Cardiac muscle cell (in vitro differentiated cells and primary cell): ENCODE measurements at regions not wholly inside any gene's neighbourhood (a gene's known extent, or its start where the extent isn't known, plus 50 kb on each side); places are given as distances from the start of the nearest gene placed in this dataset.

Experiments used
- DNase-seq, 2 donors: peaks; one replicate each; pipeline versions ENCODE4 v3.0.0 to v3.0.0-alpha.2; 2010 to 2017; ENCODE audit warnings: low read depth in 1 of 2, low spot score in 1 of 2
- H3K27ac ChIP-seq: fragments of 200-600 bp; sonication (generic); 2 replicates; pipeline ENCODE4 v1.5.1; 2016
- H3K27me3 ChIP-seq: fragments of 200-600 bp; sonication (generic); 2 replicates; pipeline ENCODE4 v1.6.0; 2016; ENCODE audit warnings: control low read depth
- H3K36me3 ChIP-seq: fragments of 200-600 bp; sonication (generic); 2 replicates; pipeline ENCODE4 v1.5.1; 2016; ENCODE audit warnings: control low read depth
- H3K4me1 ChIP-seq: fragments of 200-600 bp; sonication (generic); 2 replicates; pipeline ENCODE4 v1.8.1; 2017; ENCODE audit warnings: low read depth, mild to moderate bottlenecking, mixed run types
- H3K4me3 ChIP-seq: fragments of 200-600 bp; sonication (generic); 2 replicates; pipeline ENCODE4 v1.5.1; 2016; ENCODE audit warnings: mild to moderate bottlenecking
- H3K9me3 ChIP-seq: fragments of 200-600 bp; sonication (generic); 2 replicates; pipeline ENCODE4 v1.5.1; 2017; ENCODE audit warnings: low read depth, mild to moderate bottlenecking, control low read depth
- TF ChIP-seq, protein P1 (sequence below): IDR thresholded peaks from 2 replicates; pipeline ENCODE4 v1.5.1; 2012; ENCODE audit warnings: low read depth, mild to moderate bottlenecking, low read length

DNA sequence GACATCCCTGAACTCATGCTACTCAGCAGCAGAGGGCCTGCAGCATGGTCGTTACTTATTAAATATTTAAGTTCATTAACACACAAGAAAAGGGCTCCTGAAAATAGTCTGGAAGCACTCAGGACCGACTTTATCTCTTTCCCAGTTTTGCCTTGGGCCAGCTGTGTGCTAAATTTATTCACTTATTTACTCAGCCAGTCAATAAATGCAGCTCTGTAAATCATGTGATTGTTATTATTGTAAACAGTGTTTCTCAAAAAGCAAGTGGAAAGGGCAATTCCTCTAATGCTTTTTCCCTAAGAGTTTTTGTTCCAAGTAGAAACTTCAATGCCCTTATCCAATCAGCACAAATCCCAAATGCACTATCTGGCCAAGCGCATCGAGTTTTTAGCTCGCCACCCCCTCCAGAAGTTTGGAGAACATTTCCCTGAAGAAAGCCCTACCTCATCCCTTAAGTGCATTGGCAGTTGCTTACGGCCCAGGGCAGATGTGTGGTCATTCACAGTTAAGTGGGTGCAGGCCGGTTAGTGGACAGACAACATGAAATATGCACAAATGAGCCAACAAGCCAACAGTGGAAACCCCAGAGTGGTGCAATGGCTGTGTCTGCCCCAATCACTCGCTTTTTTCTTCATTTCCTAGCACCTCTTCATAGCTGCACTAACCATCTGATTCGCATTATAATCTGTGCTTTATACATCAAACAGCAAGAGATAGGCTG is 125.8 kb downstream of the SMIM20 start:
- TF ChIP-seq, protein P1, sequence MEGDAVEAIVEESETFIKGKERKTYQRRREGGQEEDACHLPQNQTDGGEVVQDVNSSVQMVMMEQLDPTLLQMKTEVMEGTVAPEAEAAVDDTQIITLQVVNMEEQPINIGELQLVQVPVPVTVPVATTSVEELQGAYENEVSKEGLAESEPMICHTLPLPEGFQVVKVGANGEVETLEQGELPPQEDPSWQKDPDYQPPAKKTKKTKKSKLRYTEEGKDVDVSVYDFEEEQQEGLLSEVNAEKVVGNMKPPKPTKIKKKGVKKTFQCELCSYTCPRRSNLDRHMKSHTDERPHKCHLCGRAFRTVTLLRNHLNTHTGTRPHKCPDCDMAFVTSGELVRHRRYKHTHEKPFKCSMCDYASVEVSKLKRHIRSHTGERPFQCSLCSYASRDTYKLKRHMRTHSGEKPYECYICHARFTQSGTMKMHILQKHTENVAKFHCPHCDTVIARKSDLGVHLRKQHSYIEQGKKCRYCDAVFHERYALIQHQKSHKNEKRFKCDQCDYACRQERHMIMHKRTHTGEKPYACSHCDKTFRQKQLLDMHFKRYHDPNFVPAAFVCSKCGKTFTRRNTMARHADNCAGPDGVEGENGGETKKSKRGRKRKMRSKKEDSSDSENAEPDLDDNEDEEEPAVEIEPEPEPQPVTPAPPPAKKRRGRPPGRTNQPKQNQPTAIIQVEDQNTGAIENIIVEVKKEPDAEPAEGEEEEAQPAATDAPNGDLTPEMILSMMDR, result no peak
- no peaks in the 10 kb centered on the region for H3K27me3 ChIP-seq
- H3K27ac ChIP-seq, result no peak overlapping the region
- H3K4me1 ChIP-seq, result no peaks in the 10 kb centered on the region
- H3K36me3 ChIP-seq, result no peaks in the 10 kb centered on the region
- DNase-seq, result no peak
- H3K4me3 ChIP-seq, result no peak overlapping the region
- no peaks in the 10 kb centered on the region for H3K9me3 ChIP-seq

DNA sequence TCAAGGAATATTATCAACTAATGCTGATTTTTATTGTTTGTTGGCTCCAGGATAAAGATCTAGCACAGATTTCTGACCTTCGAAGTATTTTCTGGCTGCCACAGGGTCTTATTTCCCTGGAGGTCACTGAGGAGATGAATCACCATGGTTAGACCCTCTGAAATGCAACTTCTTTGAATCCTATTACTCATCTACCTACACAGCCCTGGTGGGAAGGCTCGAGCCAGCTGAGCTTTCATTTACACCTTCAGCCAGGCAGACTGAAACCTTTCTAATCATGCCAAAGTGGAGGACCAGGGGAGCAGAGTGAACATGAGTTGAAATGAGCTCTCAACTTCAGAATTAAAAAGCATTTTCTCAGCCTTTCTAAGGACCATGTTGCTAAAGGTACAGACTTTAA is 130.5 kb downstream of the SMIM20 start:
- no peak for DNase-seq
- H3K36me3 ChIP-seq, result no peaks in the 10 kb centered on the region
- no peaks in the 10 kb centered on the region for H3K27me3 ChIP-seq
- H3K4me1 ChIP-seq, result no peaks in the 10 kb centered on the region
- no peaks in the 10 kb centered on the region for H3K9me3 ChIP-seq
- TF ChIP-seq, protein P1, result no peak
- H3K27ac ChIP-seq, result no peak overlapping the region
- H3K4me3 ChIP-seq, result no peak overlapping the region

DNA sequence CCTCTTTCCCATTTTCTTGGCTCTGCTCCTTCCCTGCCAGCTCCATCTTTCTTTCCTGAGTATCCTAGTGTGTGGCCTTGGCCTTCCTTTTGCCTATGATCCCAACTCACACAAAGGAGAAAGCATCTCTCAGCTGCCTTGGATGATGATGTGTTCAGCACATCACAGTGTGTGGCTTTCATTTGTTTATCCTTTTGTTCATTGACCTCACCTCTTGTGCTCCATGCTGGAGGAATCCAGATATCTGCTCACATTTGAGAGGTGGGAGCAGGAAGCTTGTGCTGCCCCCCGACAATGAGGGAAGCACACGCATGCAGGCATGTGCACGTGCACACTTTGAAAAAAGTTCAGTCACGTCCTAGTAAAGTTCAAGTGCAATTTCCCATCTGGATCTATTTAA is 131.0 kb downstream of the SMIM20 start:
- Histone ChIP-seq H3K4me3 (no peak overlapping the region), H3K27ac (no peak overlapping the region), H3K36me3 (no peaks in the 10 kb centered on the region), H3K9me3 (no peaks in the 10 kb centered on the region), H3K27me3 (no peaks in the 10 kb centered on the region), H3K4me1 (no peaks in the 10 kb centered on the region)
- DNase-seq, result no peak
- TF ChIP-seq, protein P1, result no peak

DNA sequence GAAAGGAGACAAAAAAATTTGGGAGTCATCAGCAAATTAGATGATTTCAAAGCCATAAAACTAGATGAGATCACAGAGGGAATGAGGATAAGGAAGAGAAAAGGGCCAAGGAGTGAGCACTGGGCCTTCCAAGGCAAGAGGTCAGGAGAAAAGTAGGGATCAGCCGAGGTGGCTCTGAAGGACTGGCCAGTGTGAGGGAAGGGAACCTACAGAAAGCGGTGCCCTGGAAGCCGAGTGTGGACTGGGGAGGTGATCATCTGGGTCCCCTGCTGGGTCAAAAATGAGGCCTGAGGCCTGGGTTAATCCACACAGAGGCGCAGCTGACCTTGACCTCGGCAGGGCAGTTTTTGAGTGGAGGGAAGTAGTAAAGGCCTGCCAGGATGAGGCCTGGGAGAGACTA is 133.8 kb downstream of the SMIM20 start:
- Histone ChIP-seq H3K4me3 (no peak overlapping the region), H3K9me3 (no peaks in the 10 kb centered on the region), H3K27me3 (no peaks in the 10 kb centered on the region), H3K4me1 (no peaks in the 10 kb centered on the region), H3K36me3 (no peaks in the 10 kb centered on the region), H3K27ac (no peak overlapping the region)
- DNase-seq, result no peak
- TF ChIP-seq, protein P1, result no peak

DNA sequence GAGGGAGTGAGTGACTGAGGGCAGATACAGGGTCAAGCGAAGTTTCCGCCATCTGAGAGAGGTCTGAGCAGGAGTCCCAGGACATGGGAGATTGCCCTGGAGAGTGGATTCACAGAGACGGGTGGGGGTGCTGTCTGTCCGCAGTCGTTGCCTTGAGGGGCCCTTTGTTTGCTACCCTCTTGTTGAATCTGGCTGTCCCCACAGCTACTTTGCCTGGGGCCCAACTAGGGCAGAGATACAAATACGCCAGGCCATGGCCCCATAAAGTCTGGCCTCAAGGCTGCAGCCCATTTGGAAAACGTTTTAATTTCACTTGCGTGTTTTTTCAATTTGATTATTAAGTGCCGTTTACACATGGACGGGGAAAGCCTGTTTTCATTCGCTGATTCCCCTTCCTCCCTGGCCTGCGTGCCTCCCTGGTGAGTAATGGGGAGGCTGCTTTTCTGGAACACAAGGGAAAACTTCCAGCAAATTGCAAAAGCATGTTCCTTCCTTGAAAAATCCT is 134.4 kb downstream of the SMIM20 start:
- no peak overlapping the region for H3K4me3 ChIP-seq
- H3K4me1 ChIP-seq, result no peaks in the 10 kb centered on the region
- no peaks in the 10 kb centered on the region for H3K27me3 ChIP-seq
- peak in 1 of 2 donors; percentile 96 for DNase-seq
- no peak overlapping the region for H3K27ac ChIP-seq
- H3K36me3 ChIP-seq, result no peaks in the 10 kb centered on the region
- H3K9me3 ChIP-seq, result no peaks in the 10 kb centered on the region
- TF ChIP-seq, protein P1, result no peak
